ENCODE measurements at regions not wholly inside any gene's neighbourhood (a gene's known extent, or its start where the extent isn't known, plus 50 kb on each side); places are given as distances from the start of the nearest gene placed in this dataset.

GRCh38 chr20:19937218-19937617 lies 79.9 kb upstream of the NAA20 start:
- no peak for TF ChIP-seq CTCF (IDR thresholded peaks at IDR 0.05; ENCODE audit: low read depth, low read length)
- H3K4me3 ChIP-seq (ENCODE audit: low read depth, low read length): no peak overlapping the region
- in situ Hi-C loops (cut with HindIII; ENCODE audit: low sequenced_read_pairs): no loop called here
- DNase-seq (ENCODE audit: low read depth, low spot score): no peak

GRCh38 chr20:19937651-19938420 lies 79.3 kb upstream of the NAA20 start:
- no peak for DNase-seq (ENCODE audit: low read depth, low spot score)
- no peak overlapping the region for H3K4me3 ChIP-seq (ENCODE audit: low read depth, low read length)
- no peak for TF ChIP-seq CTCF (IDR thresholded peaks at IDR 0.05; ENCODE audit: low read depth, low read length)
- in situ Hi-C loops (cut with HindIII; ENCODE audit: low sequenced_read_pairs): no loop called here

GRCh38 chr20:19938421-19939090 lies 78.6 kb upstream of the NAA20 start:
- no peak for TF ChIP-seq CTCF (IDR thresholded peaks at IDR 0.05; ENCODE audit: low read depth, low read length)
- in situ Hi-C loops (cut with HindIII; ENCODE audit: low sequenced_read_pairs): no loop called here
- DNase-seq (ENCODE audit: low read depth, low spot score): no peak
- no peak overlapping the region for H3K4me3 ChIP-seq (ENCODE audit: low read depth, low read length)

- DNase-seq (ENCODE audit: low read depth, low spot score): no peak
- TF ChIP-seq CTCF (IDR thresholded peaks at IDR 0.05; ENCODE audit: low read depth, low read length): no peak
- H3K4me3 ChIP-seq (ENCODE audit: low read depth, low read length): no peak overlapping the region
- in situ Hi-C loops (cut with HindIII; ENCODE audit: low sequenced_read_pairs): no loop called here
Observed at GRCh38 chr20:19940988-19941460, 76.1 kb upstream of the NAA20 start.

- TF ChIP-seq CTCF (IDR thresholded peaks at IDR 0.05; ENCODE audit: low read depth, low read length): no peak
- in situ Hi-C loops (cut with HindIII; ENCODE audit: low sequenced_read_pairs): no loop called here
Observed at GRCh38 chr20:19942611-19943010, 74.6 kb upstream of the NAA20 start.

GRCh38 chr20:19943061-19943521 lies 74.1 kb upstream of the NAA20 start:
- in situ Hi-C loops (cut with HindIII; ENCODE audit: low sequenced_read_pairs): no loop called here
- H3K4me3 ChIP-seq (ENCODE audit: low read depth, low read length): no peak overlapping the region
- no peak for DNase-seq (ENCODE audit: low read depth, low spot score)
- TF ChIP-seq CTCF (IDR thresholded peaks at IDR 0.05; ENCODE audit: low read depth, low read length): no peak

More at GRCh38 chr20:19942611-19943010, 74.6 kb upstream of the NAA20 start:
- no peak overlapping the region for H3K4me3 ChIP-seq (ENCODE audit: low read depth, low read length)
- no peak for DNase-seq (ENCODE audit: low read depth, low spot score)
